ENCODE measurements at regions not wholly inside any gene's neighbourhood (a gene's known extent, or its start where the extent isn't known, plus 50 kb on each side); places are given as distances from the start of the nearest gene placed in this dataset.

- no peak for TF ChIP-seq CREM (IDR thresholded peaks at IDR 0.05)
- no peak for TF ChIP-seq CREM (CRISPR knock-in tag; IDR thresholded peaks at IDR 0.05)
- no peak for TF ChIP-seq EP300 (IDR thresholded peaks at IDR 0.05; ENCODE audit: low read depth in 2 of 2, low read length in 2 of 2)
- no peak for TF ChIP-seq EP300 (CRISPR knock-in tag; IDR thresholded peaks at IDR 0.05; ENCODE audit: borderline replicate concordance)
- TF ChIP-seq CTCF (CRISPR knock-in tag; IDR thresholded peaks at IDR 0.05), result no peak
- TF ChIP-seq ZNF572 (CRISPR knock-in tag; IDR thresholded peaks at IDR 0.05), result no peak
- TF ChIP-seq SP1 (IDR thresholded peaks at IDR 0.05), result no peak
- no peak for TF ChIP-seq SP1 (CRISPR knock-in tag; IDR thresholded peaks at IDR 0.05)
Observed at GRCh38 chr11:92841719-92842118, 127.7 kb upstream of the MTNR1B start.
